Gastrocnemius medialis (tissue), 4 donors: ENCODE measurements at regions not wholly inside any gene's neighbourhood (a gene's known extent, or its start where the extent isn't known, plus 50 kb on each side); places are given as distances from the start of the nearest gene placed in this dataset.

Source experiments
- POLR2A ChIP-seq, 2 donors: fragments of 450-650 bp; IDR thresholded peaks; one replicate each; pipeline ENCODE4 v1.6.1; 2017; ENCODE audit warnings: antibody characterized with exemption in 2 of 2, mild to moderate bottlenecking in 2 of 2, moderate library complexity in 2 of 2
- TF ChIP-seq, protein P1 (sequence below), 5 experiments: fragments of 450-650 bp in 3 of 5; fragments of 200-600 bp in 2 of 5; sonication (generic) in 2 of 5; IDR thresholded peaks in 4 of 5; conservative IDR thresholded peaks in 1 of 5; 1 replicate in 4 of 5; 2 replicates in 1 of 5; pipeline ENCODE4 v1.5.1; 2016 to 2019; ENCODE audit warnings: antibody characterized with exemption in 5 of 5, mild to moderate bottlenecking in 3 of 5, moderate library complexity in 3 of 5

DNA sequence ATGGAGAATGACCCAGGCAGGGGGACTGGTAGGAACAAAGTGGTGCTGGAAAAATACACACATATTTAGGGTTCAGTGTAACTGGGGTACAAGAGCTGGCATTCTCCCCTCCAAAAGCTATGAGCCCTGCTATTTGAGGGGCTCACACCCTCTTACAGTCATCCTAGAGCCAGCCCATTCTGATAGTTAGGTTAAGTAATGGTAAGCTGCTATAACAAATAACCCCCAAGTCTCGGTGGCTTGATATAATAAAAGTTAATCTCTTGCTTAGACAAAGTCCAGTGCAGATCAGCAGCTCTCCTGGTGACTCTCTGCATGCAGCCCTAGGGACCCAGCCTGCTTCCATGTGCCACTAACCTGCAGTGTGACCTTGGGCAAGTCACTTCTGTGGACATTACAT lies 234.9 kb upstream of the HES1 start:
- TF ChIP-seq, protein P1, sequence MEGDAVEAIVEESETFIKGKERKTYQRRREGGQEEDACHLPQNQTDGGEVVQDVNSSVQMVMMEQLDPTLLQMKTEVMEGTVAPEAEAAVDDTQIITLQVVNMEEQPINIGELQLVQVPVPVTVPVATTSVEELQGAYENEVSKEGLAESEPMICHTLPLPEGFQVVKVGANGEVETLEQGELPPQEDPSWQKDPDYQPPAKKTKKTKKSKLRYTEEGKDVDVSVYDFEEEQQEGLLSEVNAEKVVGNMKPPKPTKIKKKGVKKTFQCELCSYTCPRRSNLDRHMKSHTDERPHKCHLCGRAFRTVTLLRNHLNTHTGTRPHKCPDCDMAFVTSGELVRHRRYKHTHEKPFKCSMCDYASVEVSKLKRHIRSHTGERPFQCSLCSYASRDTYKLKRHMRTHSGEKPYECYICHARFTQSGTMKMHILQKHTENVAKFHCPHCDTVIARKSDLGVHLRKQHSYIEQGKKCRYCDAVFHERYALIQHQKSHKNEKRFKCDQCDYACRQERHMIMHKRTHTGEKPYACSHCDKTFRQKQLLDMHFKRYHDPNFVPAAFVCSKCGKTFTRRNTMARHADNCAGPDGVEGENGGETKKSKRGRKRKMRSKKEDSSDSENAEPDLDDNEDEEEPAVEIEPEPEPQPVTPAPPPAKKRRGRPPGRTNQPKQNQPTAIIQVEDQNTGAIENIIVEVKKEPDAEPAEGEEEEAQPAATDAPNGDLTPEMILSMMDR (IDR thresholded peaks at IDR 0.05 in 4 of 5, conservative IDR thresholded peaks at IDR 0.05 in 1 of 5), result no peak
- no peak for TF ChIP-seq POLR2A (IDR thresholded peaks at IDR 0.05)
